ENCODE measurements at regions not wholly inside any gene's neighbourhood (a gene's known extent, or its start where the extent isn't known, plus 50 kb on each side); places are given as distances from the start of the nearest gene placed in this dataset.

DNA sequence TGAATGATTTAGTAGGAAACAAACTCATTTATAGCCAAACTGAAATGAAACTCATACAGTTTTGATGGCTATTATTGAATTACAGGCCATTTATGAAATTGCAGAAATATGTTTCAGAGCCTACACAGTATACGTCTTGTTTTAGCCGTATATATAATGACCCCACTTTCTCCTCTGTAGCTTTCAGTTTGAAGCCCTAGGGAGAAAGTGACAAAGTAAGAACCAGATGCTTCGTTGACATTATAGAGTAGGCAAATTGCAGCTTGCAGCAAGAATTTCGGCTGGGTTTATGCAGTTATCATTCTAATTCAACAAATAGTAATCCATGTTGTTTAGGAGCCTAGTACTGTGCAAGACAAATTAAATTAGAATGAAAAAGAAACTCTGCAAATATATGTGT is 836.3 kb upstream of the ADGRL4 start:
- H3K4me3 ChIP-seq (replicated peaks; ENCODE audit: low read depth, low read length) = no peak overlapping the region
- DNase-seq (ENCODE audit: extremely low read depth, low read depth) = no peak
- TF ChIP-seq, protein P1, sequence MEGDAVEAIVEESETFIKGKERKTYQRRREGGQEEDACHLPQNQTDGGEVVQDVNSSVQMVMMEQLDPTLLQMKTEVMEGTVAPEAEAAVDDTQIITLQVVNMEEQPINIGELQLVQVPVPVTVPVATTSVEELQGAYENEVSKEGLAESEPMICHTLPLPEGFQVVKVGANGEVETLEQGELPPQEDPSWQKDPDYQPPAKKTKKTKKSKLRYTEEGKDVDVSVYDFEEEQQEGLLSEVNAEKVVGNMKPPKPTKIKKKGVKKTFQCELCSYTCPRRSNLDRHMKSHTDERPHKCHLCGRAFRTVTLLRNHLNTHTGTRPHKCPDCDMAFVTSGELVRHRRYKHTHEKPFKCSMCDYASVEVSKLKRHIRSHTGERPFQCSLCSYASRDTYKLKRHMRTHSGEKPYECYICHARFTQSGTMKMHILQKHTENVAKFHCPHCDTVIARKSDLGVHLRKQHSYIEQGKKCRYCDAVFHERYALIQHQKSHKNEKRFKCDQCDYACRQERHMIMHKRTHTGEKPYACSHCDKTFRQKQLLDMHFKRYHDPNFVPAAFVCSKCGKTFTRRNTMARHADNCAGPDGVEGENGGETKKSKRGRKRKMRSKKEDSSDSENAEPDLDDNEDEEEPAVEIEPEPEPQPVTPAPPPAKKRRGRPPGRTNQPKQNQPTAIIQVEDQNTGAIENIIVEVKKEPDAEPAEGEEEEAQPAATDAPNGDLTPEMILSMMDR (IDR thresholded peaks at IDR 0.05; ENCODE audit: low read depth, low read length, missing control alignments) = no peak

DNA sequence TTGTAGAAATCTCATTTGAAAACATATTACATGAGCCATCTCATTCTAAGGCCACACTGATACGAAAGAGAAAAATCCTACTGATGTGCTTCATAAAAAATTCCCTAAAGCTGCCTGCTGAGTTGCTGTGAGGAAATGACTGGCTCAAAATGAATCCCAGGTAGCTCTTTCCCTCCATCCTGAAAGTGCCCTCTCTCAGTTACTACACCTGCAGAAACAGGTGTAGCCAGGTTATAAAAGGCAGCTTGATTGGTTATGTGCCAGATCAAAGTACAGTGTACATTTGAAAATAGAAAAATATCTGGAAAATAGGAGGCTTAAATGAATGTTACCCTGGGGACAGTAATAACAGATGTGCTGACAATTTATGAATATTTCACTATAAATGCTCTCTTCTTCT is 833.4 kb upstream of the ADGRL4 start:
- TF ChIP-seq, protein P1 (IDR thresholded peaks at IDR 0.05; ENCODE audit: low read depth, low read length, missing control alignments) = no peak
- DNase-seq (ENCODE audit: extremely low read depth, low read depth) = no peak

DNA sequence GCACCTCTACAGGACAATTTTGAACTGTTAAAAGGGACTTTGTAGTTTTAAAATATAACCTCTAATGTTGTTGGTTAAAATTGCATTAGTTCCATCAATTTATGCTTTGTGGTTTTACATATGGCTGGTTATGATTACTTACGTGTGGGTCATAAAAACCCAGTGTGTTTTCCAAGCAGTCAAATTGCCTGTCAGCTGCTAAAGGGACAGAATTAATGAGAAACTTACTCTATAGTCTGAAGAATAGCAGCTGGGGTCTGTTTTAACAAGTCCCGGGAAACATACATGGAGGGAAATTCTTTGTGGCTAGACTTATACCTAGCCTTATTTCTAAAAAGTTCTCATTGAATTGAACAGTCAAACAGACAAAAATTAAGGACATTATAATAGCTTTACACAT is 820.9 kb upstream of the ADGRL4 start:
- DNase-seq (ENCODE audit: extremely low read depth, low read depth) = no peak
- no peak overlapping the region for H3K4me3 ChIP-seq (replicated peaks; ENCODE audit: low read depth, low read length)
- TF ChIP-seq, protein P1 (IDR thresholded peaks at IDR 0.05; ENCODE audit: low read depth, low read length, missing control alignments) = no peak

More for the DNA sequence above, 833.4 kb upstream of the ADGRL4 start:
- H3K4me3 ChIP-seq (replicated peaks; ENCODE audit: low read depth, low read length) = no peak overlapping the region

DNA sequence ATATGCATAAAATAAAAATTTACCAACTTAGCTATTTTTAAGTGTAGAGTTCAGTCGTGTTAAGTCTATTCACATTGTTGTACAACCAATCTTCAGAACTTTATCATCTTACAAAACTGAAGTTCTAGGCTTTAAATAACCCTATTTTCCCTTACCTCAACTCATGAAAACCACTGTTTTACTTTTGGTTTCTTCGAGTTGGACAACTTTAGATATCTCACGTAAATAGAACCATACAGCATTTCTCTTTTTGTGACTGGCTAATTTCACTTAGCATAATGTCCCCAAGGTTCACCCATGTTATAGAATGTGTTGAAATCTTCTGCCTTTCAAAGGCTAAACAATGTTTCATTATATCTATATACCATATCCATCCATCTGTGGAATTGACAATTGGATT is 819.0 kb upstream of the ADGRL4 start:
- TF ChIP-seq, protein P1 (IDR thresholded peaks at IDR 0.05; ENCODE audit: low read depth, low read length, missing control alignments) = no peak
- no peak for DNase-seq (ENCODE audit: extremely low read depth, low read depth)
- no peak overlapping the region for H3K4me3 ChIP-seq (replicated peaks; ENCODE audit: low read depth, low read length)

DNA sequence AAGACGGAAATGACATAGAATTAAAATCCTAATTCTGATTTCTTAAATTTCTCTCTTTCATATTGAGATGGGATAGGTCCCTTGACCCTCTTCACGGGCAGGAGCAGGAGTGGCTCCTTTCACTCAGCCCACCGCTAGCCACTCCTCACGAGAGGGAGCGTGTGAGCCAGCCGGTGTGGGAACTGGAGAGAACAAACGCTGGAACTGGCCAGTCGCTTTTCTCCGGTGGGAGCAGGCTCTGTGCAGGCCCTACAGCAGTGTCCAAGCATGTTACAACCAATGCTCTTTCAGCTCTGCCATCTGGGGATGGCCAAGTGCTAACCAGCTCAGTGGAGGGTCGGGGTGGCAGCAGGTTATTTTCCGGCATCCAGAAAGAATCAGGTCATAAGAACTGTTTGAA is 815.5 kb upstream of the ADGRL4 start:
- DNase-seq (ENCODE audit: extremely low read depth, low read depth) = no peak
- TF ChIP-seq, protein P1 (IDR thresholded peaks at IDR 0.05; ENCODE audit: low read depth, low read length, missing control alignments) = no peak
- H3K4me3 ChIP-seq (replicated peaks; ENCODE audit: low read depth, low read length) = no peak overlapping the region

DNA sequence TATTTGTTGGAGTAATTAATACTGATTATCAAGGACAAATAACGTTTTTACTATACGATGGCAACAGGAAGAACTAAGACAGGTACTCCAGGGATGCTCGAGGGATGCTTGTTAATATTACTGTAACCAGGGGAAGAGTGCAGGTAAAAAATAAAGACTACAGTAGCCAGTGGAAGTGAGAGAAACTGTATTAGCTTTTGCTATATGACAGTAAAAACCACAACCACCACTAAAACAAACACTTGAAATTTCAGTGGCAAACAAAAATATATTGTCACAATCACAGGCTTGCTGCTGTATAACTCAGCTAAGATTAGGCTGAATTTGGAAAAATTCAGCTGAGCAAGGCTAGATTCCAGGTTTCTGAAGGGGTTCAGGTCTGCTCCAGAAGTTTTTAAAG is 812.6 kb upstream of the ADGRL4 start:
- TF ChIP-seq, protein P1 (IDR thresholded peaks at IDR 0.05; ENCODE audit: low read depth, low read length, missing control alignments) = no peak
- H3K4me3 ChIP-seq (replicated peaks; ENCODE audit: low read depth, low read length) = no peak overlapping the region
- DNase-seq (ENCODE audit: extremely low read depth, low read depth) = no peak

DNA sequence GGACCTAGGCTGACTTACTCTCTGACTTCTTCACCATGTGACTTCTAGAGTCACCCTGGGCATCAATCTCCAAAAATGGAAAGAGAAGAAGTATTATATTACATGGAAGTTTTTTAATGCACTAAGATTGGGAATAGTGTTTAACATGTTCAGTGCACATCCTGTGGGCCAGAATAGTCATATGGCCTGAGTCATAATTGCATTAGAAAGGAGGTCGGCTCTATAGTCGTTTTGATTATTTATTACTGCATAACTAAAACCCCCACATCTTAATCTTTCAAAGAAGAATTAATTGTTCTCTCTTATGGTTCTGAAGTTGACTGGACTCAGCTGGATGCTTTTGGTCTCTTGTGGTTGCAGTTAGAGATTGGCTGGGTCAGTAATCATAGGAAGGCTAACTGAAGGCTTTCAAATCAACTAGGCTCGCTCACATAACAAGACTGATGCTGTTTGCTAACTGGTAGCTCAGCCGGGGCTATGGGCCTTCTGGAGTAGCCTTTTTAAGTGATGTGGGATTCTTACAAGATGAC is 810.6 kb upstream of the ADGRL4 start:
- no peak for DNase-seq (ENCODE audit: extremely low read depth, low read depth)

More for the DNA sequence above, 810.6 kb upstream of the ADGRL4 start:
- TF ChIP-seq, protein P1 (IDR thresholded peaks at IDR 0.05; ENCODE audit: low read depth, low read length, missing control alignments) = no peak
- H3K4me3 ChIP-seq (replicated peaks; ENCODE audit: low read depth, low read length) = no peak overlapping the region
